Endothelial cell (in vitro differentiated cells): ENCODE measurements at regions not wholly inside any gene's neighbourhood (a gene's known extent, or its start where the extent isn't known, plus 50 kb on each side); places are given as distances from the start of the nearest gene placed in this dataset.

Experiments
- DNase-seq: peaks from one replicate; pipeline ENCODE4 v3.0.0; 2021; ENCODE audit warnings: low spot score
- H3K27ac Mint-ChIP-seq: one replicate; pipeline ENCODE4 v1.8.0; 2021; ENCODE audit warnings: mixed read lengths, inconsistent platforms; ENCODE audit not compliant: unreplicated experiment
- H3K27me3 Mint-ChIP-seq: one replicate; pipeline ENCODE4 v1.8.0; 2021; ENCODE audit warnings: mild to moderate bottlenecking, moderate library complexity, mixed read lengths, inconsistent platforms; ENCODE audit not compliant: unreplicated experiment
- H3K36me3 Mint-ChIP-seq: one replicate; pipeline ENCODE4 v1.8.0; 2021; ENCODE audit warnings: mild to moderate bottlenecking, low read depth, mixed read lengths, inconsistent platforms; ENCODE audit not compliant: unreplicated experiment
- H3K4me1 Mint-ChIP-seq: one replicate; pipeline ENCODE4 v1.8.0; 2021; ENCODE audit warnings: mild to moderate bottlenecking, mixed read lengths, inconsistent platforms; ENCODE audit not compliant: unreplicated experiment
- H3K4me3 Mint-ChIP-seq: one replicate; pipeline ENCODE4 v1.8.0; 2021; ENCODE audit warnings: mild to moderate bottlenecking, mixed read lengths, inconsistent platforms; ENCODE audit not compliant: unreplicated experiment
- H3K9me3 Mint-ChIP-seq: one replicate; pipeline ENCODE4 v1.8.0; 2021; ENCODE audit warnings: mixed read lengths, inconsistent platforms; ENCODE audit not compliant: unreplicated experiment
- CTCF ChIP-seq: fragments of 200-600 bp; sonication (generic); IDR thresholded peaks from one replicate; pipeline ENCODE4 v1.5.0; 2021; ENCODE audit warnings: antibody characterized with exemption; ENCODE audit not compliant: unreplicated experiment

GRCh38 chr20:48552550-48552949, 275.2 kb downstream of the PREX1 start:
- Mint-ChIP-seq H3K4me3 (no peak overlapping the region), H3K36me3 (peaks cover 4% of the 10 kb centered on the region), H3K4me1 (peaks cover 12% of the 10 kb centered on the region), H3K27ac (no peak overlapping the region), H3K27me3 (no peaks in the 10 kb centered on the region), H3K9me3 (no peaks in the 10 kb centered on the region)
- no peak for DNase-seq
- TF ChIP-seq CTCF = no peak

- no peak for DNase-seq
- Mint-ChIP-seq H3K27ac (no peak overlapping the region), H3K36me3 (peaks cover 4% of the 10 kb centered on the region), H3K9me3 (no peaks in the 10 kb centered on the region), H3K4me3 (no peak overlapping the region), H3K27me3 (peaks cover 1% of the 10 kb centered on the region), H3K4me1 (peaks cover 12% of the 10 kb centered on the region)
- no peak for TF ChIP-seq CTCF
Measured at GRCh38 chr20:48550814-48551213, 277.0 kb downstream of the PREX1 start.

GRCh38 chr20:48547664-48548063, 280.1 kb downstream of the PREX1 start:
- H3K27ac Mint-ChIP-seq = no peak overlapping the region
- no peaks in the 10 kb centered on the region for H3K4me1 Mint-ChIP-seq
- peaks cover 4% of the 10 kb centered on the region for H3K36me3 Mint-ChIP-seq
- H3K27me3 Mint-ChIP-seq = peaks cover 1% of the 10 kb centered on the region
- H3K4me3 Mint-ChIP-seq = no peak overlapping the region
- no peak for TF ChIP-seq CTCF
- no peaks in the 10 kb centered on the region for H3K9me3 Mint-ChIP-seq
- DNase-seq = no peak

- Mint-ChIP-seq H3K27ac (no peak overlapping the region), H3K27me3 (peaks cover 5% of the 10 kb centered on the region), H3K36me3 (peaks cover 3% of the 10 kb centered on the region), H3K9me3 (no peaks in the 10 kb centered on the region), H3K4me3 (no peak overlapping the region), H3K4me1 (no peaks in the 10 kb centered on the region)
- TF ChIP-seq CTCF = no peak
- no peak for DNase-seq
Measured at GRCh38 chr20:48544402-48545339, 283.1 kb downstream of the PREX1 start.

- H3K4me3 Mint-ChIP-seq = no peak overlapping the region
- peaks cover 3% of the 10 kb centered on the region for H3K27me3 Mint-ChIP-seq
- no peak for DNase-seq
- TF ChIP-seq CTCF = no peak
- H3K4me1 Mint-ChIP-seq = no peaks in the 10 kb centered on the region
- no peaks in the 10 kb centered on the region for H3K9me3 Mint-ChIP-seq
- no peak overlapping the region for H3K27ac Mint-ChIP-seq
- H3K36me3 Mint-ChIP-seq = no peaks in the 10 kb centered on the region
Measured at GRCh38 chr20:48541581-48542071, 286.2 kb downstream of the PREX1 start.
